HG03457 (cell line): ENCODE measurements at regions not wholly inside any gene's neighbourhood (a gene's known extent, or its start where the extent isn't known, plus 50 kb on each side); places are given as distances from the start of the nearest gene placed in this dataset.
"Not testable (repeated sequence)": the region's sequence is repeated elsewhere in the genome, so short reads cannot be mapped to it uniquely, and the experiment has no call there.

Source experiments
- ATAC-seq: cut with Tn5 transposase; IDR thresholded peaks from one replicate; pipeline ENCODE4 v1.9.1; 2021; ENCODE audit warnings: moderate number of reproducible peaks; ENCODE audit not compliant: unreplicated experiment

- ATAC-seq: no peak
Measured at GRCh38 chr3:81823086-81823485, 61.6 kb upstream of the GBE1 start.

DNA sequence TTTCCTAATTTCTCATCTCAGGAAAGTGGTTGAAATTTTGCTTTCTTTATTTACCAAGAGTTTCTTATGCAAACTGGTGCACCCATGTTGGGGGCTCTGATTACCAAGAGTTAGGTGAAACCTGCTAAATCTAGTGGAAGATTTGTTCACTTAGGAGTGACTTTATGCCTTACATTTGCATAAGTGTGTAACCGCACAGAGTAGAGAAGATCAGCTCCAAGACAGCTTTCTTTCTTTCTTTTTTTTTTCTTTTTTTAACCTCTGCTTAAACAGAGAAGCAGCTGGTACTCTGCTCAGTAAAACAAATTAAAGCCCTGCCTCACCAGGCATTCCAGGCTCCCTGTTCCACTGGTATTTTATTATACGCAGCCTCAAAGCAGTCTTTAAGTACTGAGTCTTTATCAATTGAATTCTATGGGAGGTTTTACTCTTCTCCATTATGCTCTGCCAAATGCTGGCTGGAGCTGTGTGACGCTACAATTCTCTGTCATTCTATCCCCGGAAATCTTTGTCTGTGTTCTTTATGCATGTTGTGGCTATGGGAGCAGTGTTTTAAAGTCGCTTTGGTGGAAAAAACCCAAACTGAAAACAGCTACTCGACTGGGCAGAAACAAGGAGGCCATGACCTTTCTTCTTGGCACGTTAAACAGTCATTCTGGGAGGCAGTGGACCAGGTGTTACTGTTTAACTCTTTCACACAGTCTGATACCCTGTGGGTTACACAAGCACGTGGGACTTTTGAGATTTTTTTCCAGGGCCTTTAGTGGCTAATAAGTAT, 55.2 kb upstream of the GBE1 start:
- ATAC-seq: peak; percentile 99

DNA sequence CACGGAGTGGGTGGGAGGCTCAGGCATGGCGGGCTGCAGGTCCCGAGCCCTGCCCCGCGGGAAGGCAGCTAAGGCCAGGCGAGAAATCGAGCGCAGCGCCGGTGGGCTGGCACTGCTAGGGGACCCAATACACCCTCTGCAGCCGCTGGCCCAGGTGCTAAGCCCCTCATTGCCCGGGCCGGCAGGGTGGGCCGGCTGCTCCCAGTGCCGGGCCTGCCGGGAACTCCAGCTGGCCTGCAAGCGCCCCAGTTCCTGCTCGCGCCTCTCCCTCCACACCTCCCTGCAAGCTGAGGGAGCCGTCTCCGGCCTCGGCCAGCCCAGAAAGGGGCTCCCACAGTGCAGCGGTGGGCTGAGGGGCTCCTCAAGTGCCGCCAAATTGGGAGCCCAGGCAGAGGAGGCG, 50.7 kb upstream of the GBE1 start:
- not testable (repeated sequence) for ATAC-seq
